ENCODE measurements at regions not wholly inside any gene's neighbourhood (a gene's known extent, or its start where the extent isn't known, plus 50 kb on each side); places are given as distances from the start of the nearest gene placed in this dataset.
A peak's percentile ranks its signal among the peaks of the same experiment; 100 is the strongest.

DNA sequence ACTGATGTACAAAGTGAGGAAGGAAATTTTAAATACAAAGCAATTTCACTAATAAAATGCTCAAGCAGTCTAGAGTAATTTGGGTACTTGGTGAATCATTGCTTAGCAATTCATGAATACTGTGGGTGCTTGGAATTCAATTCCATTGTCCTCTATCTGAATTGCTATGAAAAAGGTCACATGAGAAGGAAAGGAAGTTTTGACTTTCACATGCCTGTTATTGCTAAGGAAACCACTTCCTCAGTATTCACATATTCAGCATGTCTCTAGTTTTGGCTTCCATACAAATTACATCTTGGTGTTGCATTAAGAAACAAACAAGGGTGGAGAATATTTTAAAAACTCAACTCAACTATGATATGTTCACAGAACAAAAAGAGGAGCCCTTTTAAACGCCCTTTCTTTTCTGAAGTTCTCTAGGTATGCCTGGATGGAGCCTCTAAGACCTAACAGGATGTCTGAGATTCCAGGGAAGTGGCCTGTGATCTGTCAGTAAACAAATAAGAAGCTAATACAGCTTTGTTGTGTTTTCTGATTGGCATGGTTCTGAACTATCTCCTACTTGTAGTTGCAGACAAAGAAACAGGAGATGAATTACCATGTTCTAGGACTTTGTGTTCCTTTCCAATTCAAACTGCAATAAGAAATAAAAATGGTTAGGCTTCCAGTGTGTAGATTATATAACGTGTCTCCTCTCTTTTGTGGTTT lies 190.4 kb downstream of the OGFRL1 start:
- TF ChIP-seq TCF12 (IDR thresholded peaks at IDR 0.05; ENCODE audit: low read depth) (peak; percentile 95), EGR1 (IDR thresholded peaks at IDR 0.05) (no peak), TAF1 (IDR thresholded peaks at IDR 0.05; ENCODE audit: low read depth) (no peak), ZBTB7A (IDR thresholded peaks at IDR 0.05; ENCODE audit: low read depth) (no peak), EP300 (IDR thresholded peaks at IDR 0.05; ENCODE audit: borderline replicate concordance) (peak; percentile 97), CEBPB (IDR thresholded peaks at IDR 0.05) (peak; percentile 33; the same call in 1 of the 2 replicates), CREB1 (IDR thresholded peaks at IDR 0.05; ENCODE audit: low read depth) (no peak), FOXM1 (IDR thresholded peaks at IDR 0.05; ENCODE audit: borderline replicate concordance, low read depth) (peak; percentile 96), NFIC (IDR thresholded peaks at IDR 0.05) (peak; percentile 86), RAD21 (IDR thresholded peaks at IDR 0.05; ENCODE audit: low read depth) (no peak), YY1 (IDR thresholded peaks at IDR 0.05; ENCODE audit: low read depth) (no peak), TEAD4 (IDR thresholded peaks at IDR 0.05) (peak; percentile 99)
- TF ChIP-seq, protein P1, sequence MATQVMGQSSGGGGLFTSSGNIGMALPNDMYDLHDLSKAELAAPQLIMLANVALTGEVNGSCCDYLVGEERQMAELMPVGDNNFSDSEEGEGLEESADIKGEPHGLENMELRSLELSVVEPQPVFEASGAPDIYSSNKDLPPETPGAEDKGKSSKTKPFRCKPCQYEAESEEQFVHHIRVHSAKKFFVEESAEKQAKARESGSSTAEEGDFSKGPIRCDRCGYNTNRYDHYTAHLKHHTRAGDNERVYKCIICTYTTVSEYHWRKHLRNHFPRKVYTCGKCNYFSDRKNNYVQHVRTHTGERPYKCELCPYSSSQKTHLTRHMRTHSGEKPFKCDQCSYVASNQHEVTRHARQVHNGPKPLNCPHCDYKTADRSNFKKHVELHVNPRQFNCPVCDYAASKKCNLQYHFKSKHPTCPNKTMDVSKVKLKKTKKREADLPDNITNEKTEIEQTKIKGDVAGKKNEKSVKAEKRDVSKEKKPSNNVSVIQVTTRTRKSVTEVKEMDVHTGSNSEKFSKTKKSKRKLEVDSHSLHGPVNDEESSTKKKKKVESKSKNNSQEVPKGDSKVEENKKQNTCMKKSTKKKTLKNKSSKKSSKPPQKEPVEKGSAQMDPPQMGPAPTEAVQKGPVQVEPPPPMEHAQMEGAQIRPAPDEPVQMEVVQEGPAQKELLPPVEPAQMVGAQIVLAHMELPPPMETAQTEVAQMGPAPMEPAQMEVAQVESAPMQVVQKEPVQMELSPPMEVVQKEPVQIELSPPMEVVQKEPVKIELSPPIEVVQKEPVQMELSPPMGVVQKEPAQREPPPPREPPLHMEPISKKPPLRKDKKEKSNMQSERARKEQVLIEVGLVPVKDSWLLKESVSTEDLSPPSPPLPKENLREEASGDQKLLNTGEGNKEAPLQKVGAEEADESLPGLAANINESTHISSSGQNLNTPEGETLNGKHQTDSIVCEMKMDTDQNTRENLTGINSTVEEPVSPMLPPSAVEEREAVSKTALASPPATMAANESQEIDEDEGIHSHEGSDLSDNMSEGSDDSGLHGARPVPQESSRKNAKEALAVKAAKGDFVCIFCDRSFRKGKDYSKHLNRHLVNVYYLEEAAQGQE (IDR thresholded peaks at IDR 0.05; ENCODE audit: low read depth): no peak
- TF ChIP-seq, protein P2, sequence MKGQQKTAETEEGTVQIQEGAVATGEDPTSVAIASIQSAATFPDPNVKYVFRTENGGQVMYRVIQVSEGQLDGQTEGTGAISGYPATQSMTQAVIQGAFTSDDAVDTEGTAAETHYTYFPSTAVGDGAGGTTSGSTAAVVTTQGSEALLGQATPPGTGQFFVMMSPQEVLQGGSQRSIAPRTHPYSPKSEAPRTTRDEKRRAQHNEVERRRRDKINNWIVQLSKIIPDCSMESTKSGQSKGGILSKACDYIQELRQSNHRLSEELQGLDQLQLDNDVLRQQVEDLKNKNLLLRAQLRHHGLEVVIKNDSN (IDR thresholded peaks at IDR 0.05): peak; percentile 78
- TF ChIP-seq, protein P3, sequence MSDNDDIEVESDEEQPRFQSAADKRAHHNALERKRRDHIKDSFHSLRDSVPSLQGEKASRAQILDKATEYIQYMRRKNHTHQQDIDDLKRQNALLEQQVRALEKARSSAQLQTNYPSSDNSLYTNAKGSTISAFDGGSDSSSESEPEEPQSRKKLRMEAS (IDR thresholded peaks at IDR 0.05): no peak

DNA sequence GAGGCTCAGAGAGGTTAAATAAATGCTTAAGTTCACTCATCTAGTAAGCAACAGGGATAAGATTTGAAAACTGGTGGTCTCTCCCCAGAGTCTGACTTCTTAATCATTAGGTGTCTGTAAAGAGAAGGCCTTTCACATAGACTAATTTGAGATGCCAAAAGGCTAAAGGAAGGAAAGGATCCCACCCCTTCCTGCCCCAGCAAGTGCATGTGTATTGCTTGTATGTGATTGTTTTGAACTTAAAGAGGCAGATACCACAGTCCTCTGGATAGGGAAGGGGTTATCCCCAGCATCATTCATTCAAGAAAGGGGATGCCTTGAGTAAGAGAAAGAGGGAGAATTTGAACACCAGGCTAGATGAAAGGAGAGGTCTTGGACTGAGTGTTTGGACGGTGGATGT lies 192.0 kb downstream of the OGFRL1 start:
- TF ChIP-seq NFIC (IDR thresholded peaks at IDR 0.05) (no peak), EGR1 (IDR thresholded peaks at IDR 0.05) (no peak), ZBTB7A (IDR thresholded peaks at IDR 0.05; ENCODE audit: low read depth) (no peak), RAD21 (IDR thresholded peaks at IDR 0.05; ENCODE audit: low read depth) (no peak), EP300 (IDR thresholded peaks at IDR 0.05; ENCODE audit: borderline replicate concordance) (no peak), TEAD4 (IDR thresholded peaks at IDR 0.05) (no peak), TAF1 (IDR thresholded peaks at IDR 0.05; ENCODE audit: low read depth) (no peak), TCF12 (IDR thresholded peaks at IDR 0.05; ENCODE audit: low read depth) (no peak), YY1 (IDR thresholded peaks at IDR 0.05; ENCODE audit: low read depth) (no peak), FOXM1 (IDR thresholded peaks at IDR 0.05; ENCODE audit: borderline replicate concordance, low read depth) (no peak), CREB1 (IDR thresholded peaks at IDR 0.05; ENCODE audit: low read depth) (no peak), CEBPB (IDR thresholded peaks at IDR 0.05) (no peak)
- TF ChIP-seq, protein P1 (IDR thresholded peaks at IDR 0.05; ENCODE audit: low read depth): no peak
- TF ChIP-seq, protein P3 (IDR thresholded peaks at IDR 0.05): no peak
- TF ChIP-seq, protein P2 (IDR thresholded peaks at IDR 0.05): no peak

DNA sequence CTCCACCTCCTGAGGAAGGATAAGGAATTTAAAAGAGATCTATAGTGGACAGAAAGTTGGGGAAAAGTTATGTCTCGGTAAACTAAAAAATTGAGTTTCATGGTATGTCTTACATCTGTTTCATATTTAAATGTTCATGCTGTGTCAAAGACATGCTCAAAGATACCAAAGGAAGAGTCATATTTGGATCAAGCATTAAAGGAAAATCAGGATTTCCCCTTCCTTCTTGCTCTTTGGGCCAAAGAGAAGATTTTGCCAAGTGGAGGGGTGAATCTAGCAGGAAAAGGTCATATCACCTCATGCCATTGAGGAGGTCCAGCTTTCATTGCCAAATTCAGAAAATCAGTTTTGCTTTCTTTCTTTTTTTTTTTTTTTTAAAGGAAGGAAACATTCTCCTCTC lies 192.4 kb downstream of the OGFRL1 start:
- TF ChIP-seq YY1 (IDR thresholded peaks at IDR 0.05; ENCODE audit: low read depth) (no peak), TCF12 (IDR thresholded peaks at IDR 0.05; ENCODE audit: low read depth) (no peak), CREB1 (IDR thresholded peaks at IDR 0.05; ENCODE audit: low read depth) (no peak), EGR1 (IDR thresholded peaks at IDR 0.05) (no peak), FOXM1 (IDR thresholded peaks at IDR 0.05; ENCODE audit: borderline replicate concordance, low read depth) (no peak), ZBTB7A (IDR thresholded peaks at IDR 0.05; ENCODE audit: low read depth) (no peak), RAD21 (IDR thresholded peaks at IDR 0.05; ENCODE audit: low read depth) (no peak), CEBPB (IDR thresholded peaks at IDR 0.05) (no peak)
- TF ChIP-seq, protein P1 (IDR thresholded peaks at IDR 0.05; ENCODE audit: low read depth): no peak
- TF ChIP-seq, protein P3 (IDR thresholded peaks at IDR 0.05): no peak

DNA sequence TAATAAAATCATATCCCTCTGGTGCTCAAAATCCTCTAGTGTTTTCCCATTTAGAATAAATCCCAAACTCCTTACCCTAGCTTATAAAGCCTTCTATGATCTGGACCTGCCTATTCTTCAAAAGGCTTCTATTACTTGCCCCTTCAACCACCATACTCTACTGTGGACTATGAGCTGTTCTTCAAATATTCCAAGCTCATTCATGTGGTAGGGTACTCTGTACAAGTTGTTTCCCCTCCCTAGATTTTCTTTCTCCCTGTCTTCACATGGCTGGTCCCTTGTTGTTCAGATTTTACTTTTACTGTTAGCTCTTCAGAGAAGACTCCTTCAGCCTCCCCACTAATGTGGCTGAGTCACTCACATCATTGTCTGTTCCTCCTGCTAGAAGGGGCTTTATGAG lies 193.2 kb downstream of the OGFRL1 start:
- TF ChIP-seq CEBPB (IDR thresholded peaks at IDR 0.05) (no peak), ZBTB7A (IDR thresholded peaks at IDR 0.05; ENCODE audit: low read depth) (no peak), EP300 (IDR thresholded peaks at IDR 0.05; ENCODE audit: borderline replicate concordance) (no peak), CREB1 (IDR thresholded peaks at IDR 0.05; ENCODE audit: low read depth) (no peak), EGR1 (IDR thresholded peaks at IDR 0.05) (no peak), TAF1 (IDR thresholded peaks at IDR 0.05; ENCODE audit: low read depth) (no peak), TEAD4 (IDR thresholded peaks at IDR 0.05) (no peak), NFIC (IDR thresholded peaks at IDR 0.05) (no peak)
- TF ChIP-seq, protein P3 (IDR thresholded peaks at IDR 0.05): no peak
- TF ChIP-seq, protein P1 (IDR thresholded peaks at IDR 0.05; ENCODE audit: low read depth): no peak
- TF ChIP-seq, protein P2 (IDR thresholded peaks at IDR 0.05): no peak

Data from Ishikawa (cell line).